BJ (cell line): ENCODE measurements at regions not wholly inside any gene's neighbourhood (a gene's known extent, or its start where the extent isn't known, plus 50 kb on each side); places are given as distances from the start of the nearest gene placed in this dataset.

ENCODE experiments used
- CTCF ChIA-PET: fragments of 350-600 bp; formaldehyde crosslinking; extraction: SDS; loops from one replicate; lab custom pipeline; 2021; ENCODE audit warnings: antibody characterized with exemption, inconsistent platforms; lab: Yijun Ruan, JAX
- POLR2A ChIA-PET: fragments of 300-600 bp; sonication (Branson Sonifier 250); formaldehyde crosslinking; extraction: SDS; loops from one replicate; lab custom pipeline; 2021; ENCODE audit warnings: antibody characterized with exemption; lab: Charles Lee
- DNase-seq: peaks from one replicate; pipeline ENCODE4 v3.0.0-alpha.2; 2011; ENCODE audit warnings: low read depth
- H3K27me3 ChIP-seq: 2 replicates; pipeline ENCODE4 v1.6.0; 2011; ENCODE audit warnings: low read length; ENCODE audit not compliant: control insufficient read depth, insufficient read depth
- H3K36me3 ChIP-seq: 2 replicates; pipeline ENCODE4 v1.5.1; 2011; ENCODE audit warnings: low read length; ENCODE audit not compliant: control insufficient read depth, insufficient read depth
- H3K4me3 ChIP-seq: 2 replicates; pipeline ENCODE4 v1.5.1; 2011; ENCODE audit warnings: low read depth, mild to moderate bottlenecking, control low read depth, low read length
- CTCF ChIP-seq: IDR thresholded peaks from 2 replicates; pipeline ENCODE4 v1.5.1; 2011; ENCODE audit warnings: low read depth, mild to moderate bottlenecking, control low read depth, inconsistent platforms, low read length, moderate library complexity; ENCODE audit not compliant: insufficient read depth

- Histone ChIP-seq H3K36me3 (no peaks in the 10 kb centered on the region), H3K4me3 (no peak overlapping the region), H3K27me3 (no peaks in the 10 kb centered on the region)
- CTCF ChIA-PET, result no interaction called here
- POLR2A ChIA-PET, result no interaction called here
- no peak for TF ChIP-seq CTCF
- no peak for DNase-seq
Observed at GRCh38 chr4:181693517-181693916, 549.7 kb upstream of the TENM3 start.

GRCh38 chr4:181698221-181698620 is 545.0 kb upstream of the TENM3 start:
- TF ChIP-seq CTCF, result no peak
- Histone ChIP-seq H3K36me3 (no peaks in the 10 kb centered on the region), H3K27me3 (no peaks in the 10 kb centered on the region), H3K4me3 (no peak overlapping the region)
- CTCF ChIA-PET, result no interaction called here
- DNase-seq, result no peak
- POLR2A ChIA-PET, result no interaction called here

GRCh38 chr4:181701214-181701613 is 542.0 kb upstream of the TENM3 start:
- H3K4me3 ChIP-seq, result no peak overlapping the region
- POLR2A ChIA-PET, result no interaction called here
- CTCF ChIA-PET, result no interaction called here
- no peak for DNase-seq
- no peak for TF ChIP-seq CTCF
- no peaks in the 10 kb centered on the region for H3K27me3 ChIP-seq
- no peaks in the 10 kb centered on the region for H3K36me3 ChIP-seq

- POLR2A ChIA-PET, result no interaction called here
- no peak overlapping the region for H3K4me3 ChIP-seq
- CTCF ChIA-PET, result no interaction called here
- no peak for TF ChIP-seq CTCF
- no peak for DNase-seq
- no peaks in the 10 kb centered on the region for H3K27me3 ChIP-seq
- H3K36me3 ChIP-seq, result no peaks in the 10 kb centered on the region
Observed at GRCh38 chr4:181701894-181702293, 541.3 kb upstream of the TENM3 start.

- no peak for DNase-seq
- TF ChIP-seq CTCF, result no peak
- Histone ChIP-seq H3K4me3 (no peak overlapping the region), H3K36me3 (no peaks in the 10 kb centered on the region), H3K27me3 (no peaks in the 10 kb centered on the region)
- ChIA-PET POLR2A (no interaction called here), CTCF (no interaction called here)
Observed at GRCh38 chr4:181702864-181703495, 540.2 kb upstream of the TENM3 start.
